ENCODE measurements at regions not wholly inside any gene's neighbourhood (a gene's known extent, or its start where the extent isn't known, plus 50 kb on each side); places are given as distances from the start of the nearest gene placed in this dataset.

DNA sequence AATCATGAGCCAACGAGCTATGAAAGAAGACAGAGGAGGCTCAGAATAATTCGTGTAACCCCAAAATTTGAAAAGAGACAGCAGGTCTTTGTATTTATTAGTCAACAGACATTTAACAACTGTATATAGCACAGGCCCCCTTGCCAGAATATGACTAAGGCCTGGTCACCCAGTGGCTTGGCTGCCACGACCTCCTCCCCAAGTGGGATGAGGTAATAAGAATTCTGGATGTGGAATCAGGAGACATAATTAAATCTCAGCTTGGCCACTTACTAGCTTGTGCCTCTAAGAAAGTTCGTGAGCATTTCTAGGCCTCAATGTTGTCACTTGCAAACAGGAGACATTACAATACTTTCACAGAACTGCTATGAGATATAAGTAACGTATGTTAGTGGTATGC lies 134.2 kb upstream of the TNFSF4 start:
- TF ChIP-seq NFYB (CRISPR knock-in tag; conservative IDR thresholded peaks at IDR 0.05; ENCODE audit: low read depth) (no peak), IRF1 (CRISPR knock-in tag; IDR thresholded peaks at IDR 0.05) (no peak), ZNF281 (CRISPR knock-in tag; IDR thresholded peaks at IDR 0.05) (no peak)
- TF ChIP-seq, protein P1, sequence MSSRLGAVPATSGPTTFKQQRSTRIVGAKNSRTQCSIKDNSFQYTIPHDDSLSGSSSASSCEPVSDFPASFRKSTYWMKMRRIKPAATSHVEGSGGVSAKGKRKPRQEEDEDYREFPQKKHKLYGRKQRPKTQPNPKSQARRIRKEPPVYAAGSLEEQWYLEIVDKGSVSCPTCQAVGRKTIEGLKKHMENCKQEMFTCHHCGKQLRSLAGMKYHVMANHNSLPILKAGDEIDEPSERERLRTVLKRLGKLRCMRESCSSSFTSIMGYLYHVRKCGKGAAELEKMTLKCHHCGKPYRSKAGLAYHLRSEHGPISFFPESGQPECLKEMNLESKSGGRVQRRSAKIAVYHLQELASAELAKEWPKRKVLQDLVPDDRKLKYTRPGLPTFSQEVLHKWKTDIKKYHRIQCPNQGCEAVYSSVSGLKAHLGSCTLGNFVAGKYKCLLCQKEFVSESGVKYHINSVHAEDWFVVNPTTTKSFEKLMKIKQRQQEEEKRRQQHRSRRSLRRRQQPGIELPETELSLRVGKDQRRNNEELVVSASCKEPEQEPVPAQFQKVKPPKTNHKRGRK (CRISPR knock-in tag; IDR thresholded peaks at IDR 0.05; ENCODE audit: borderline replicate concordance), result no peak

Measured in WTC11 (cell line).